HG02981 (cell line): ENCODE measurements at regions not wholly inside any gene's neighbourhood (a gene's known extent, or its start where the extent isn't known, plus 50 kb on each side); places are given as distances from the start of the nearest gene placed in this dataset.
"Not testable (repeated sequence)": the region's sequence is repeated elsewhere in the genome, so short reads cannot be mapped to it uniquely, and the experiment has no call there.

Experiments
- ATAC-seq: cut with Tn5 transposase; IDR thresholded peaks from one replicate; pipeline ENCODE4 v1.9.1; 2021; ENCODE audit warnings: mild to moderate bottlenecking, moderate library complexity; ENCODE audit not compliant: unreplicated experiment

- no peak for ATAC-seq
Measured at GRCh38 chr4:44988011-44988410, 261.7 kb upstream of the GNPDA2 start.

DNA sequence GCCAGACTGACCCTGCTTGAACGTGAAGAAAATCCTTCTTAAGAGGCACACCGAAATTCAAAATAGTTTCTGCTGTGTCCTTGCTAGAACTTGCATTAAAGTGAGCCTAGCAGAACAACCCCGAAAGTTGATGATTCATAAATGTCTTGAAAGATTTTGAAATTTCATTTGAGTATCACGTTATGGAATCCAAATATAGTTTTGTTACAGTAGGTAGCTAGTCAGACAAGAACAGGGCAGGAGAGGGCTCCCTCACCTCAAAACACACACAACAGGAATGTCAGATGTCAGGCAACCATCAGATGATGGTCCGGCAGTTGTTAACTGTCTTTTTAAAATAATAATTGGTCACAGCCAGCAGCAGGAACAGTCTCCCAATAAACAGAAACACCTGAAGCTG is 259.6 kb upstream of the GNPDA2 start:
- no peak for ATAC-seq

GRCh38 chr4:44985152-44985551 is 258.8 kb upstream of the GNPDA2 start:
- ATAC-seq: no peak

GRCh38 chr4:44984083-44984482 is 257.7 kb upstream of the GNPDA2 start:
- no peak for ATAC-seq

- no peak for ATAC-seq
Measured at GRCh38 chr4:44983083-44983482, 256.7 kb upstream of the GNPDA2 start.

- ATAC-seq: no peak
Measured at GRCh38 chr4:44978020-44978419, 251.7 kb upstream of the GNPDA2 start.

DNA sequence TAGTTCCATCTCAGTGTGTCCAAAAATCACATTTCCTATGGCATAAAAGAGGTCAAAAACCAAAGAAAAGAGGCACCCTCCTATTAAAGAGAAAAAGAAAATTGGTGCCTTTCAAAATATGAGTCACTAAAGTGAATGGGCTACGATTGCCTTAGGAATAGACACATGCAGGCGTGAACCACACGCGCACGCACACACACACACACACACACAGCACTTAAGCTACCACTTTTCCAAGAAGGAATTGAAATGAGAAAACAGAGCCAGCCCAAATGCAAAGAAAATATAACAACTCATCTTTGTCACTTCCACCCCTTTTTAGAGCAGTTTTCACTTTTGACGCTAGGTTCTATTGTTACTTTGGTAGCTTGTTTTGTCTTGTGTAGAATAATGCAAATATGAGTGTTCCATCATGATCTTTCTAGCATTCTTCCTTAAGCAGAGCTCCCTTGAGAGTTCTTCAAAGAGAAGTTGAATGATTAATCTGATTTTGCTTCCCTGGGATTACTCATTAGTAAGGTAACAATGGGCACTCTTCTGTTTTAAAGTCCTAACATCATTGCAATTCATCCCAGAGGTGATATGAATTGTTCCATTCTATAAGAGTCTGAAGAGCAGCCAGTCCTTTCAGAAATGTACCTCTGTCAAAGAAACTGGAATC is 239.2 kb upstream of the GNPDA2 start:
- ATAC-seq: no peak

DNA sequence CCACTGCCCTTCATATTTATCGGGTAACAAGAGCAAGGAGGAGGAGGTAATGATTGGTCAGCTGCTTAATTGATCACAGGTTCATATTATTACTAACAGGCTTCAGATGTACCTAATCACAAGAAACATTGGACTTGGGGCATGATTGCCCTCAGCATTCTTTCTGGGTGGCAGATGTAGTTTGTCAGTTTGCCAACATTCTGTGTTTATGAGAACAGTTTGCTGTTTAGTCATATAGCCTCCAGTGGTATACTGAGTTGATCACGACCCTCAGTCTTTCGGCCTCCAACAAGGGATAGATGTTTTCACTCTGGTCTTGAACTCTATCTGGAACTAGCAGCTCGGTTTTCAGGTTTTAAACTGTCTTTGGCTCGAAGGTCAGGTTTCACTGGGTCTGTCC is 237.7 kb upstream of the GNPDA2 start:
- ATAC-seq: not testable (repeated sequence)

DNA sequence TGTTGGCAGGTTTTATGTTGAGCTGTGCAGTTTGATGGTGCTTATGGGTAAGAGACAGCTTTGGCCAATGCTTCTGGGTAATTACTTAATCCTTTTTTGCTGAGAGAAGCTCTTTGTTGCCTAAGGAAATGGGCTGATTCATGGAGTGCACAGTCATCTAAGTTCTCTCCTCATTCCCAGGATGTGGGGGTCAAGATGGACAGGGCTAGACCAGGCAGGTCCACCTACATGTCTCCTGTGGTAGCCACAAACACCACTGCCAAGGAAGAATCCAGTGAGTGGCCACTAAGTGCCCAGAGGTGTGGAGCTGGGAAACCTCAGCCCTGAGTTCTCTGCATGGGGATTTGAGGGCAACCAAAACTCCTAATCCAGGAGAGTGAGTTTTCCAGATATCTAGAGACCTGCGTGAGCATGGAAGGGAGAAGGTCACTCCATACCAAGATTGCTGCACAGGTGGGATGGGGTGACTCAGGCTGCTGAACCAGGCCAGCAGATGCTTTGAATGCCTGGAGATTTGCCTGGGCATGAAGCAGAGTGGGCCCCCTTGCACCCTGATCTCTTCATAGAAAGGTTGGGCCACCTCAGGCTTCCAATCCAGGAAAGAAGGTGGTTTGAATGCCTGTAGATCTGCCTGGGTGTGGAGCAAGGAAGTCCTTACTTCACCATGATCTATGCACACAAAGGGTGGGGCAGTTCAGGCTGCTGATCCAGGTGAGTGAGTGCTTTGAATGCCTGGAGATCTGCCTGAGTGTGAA is 234.8 kb upstream of the GNPDA2 start:
- no peak for ATAC-seq

DNA sequence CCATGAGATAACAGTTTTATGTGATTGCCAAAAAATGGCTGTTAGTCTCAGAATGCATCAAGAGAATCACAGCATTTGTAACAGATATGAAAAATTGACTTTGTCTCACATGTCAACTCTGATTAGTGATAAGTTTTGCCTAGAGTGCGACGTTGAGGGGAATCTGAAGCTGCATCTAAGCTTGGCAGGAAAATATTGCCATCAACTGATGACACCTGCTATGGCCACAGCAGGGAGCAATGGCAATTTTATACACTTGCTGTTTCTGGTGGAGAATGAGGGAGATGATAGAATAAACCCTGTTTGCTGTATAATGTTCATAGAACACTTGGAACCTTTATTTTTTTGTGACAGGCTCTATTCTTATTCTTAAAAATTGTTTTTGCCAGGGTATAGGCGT is 205.4 kb upstream of the GNPDA2 start:
- ATAC-seq: no peak

DNA sequence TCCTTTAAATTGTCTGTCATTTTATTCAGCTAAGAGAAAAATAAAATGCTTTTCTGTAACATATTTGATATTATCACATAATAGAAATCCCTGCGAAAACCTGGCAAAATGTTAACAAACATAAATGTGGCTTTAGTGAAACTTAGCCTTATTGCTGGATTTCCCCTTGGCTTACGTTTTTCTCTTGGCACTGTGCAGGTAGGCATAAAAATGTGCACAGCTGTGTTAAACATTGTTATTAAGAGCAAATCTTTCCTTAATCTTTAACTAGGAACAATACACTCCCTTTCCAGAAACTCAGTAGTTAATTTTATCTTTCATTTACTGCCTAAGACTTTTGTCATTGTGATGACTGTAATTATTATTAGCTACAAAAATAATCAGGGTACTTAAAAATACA is 202.4 kb upstream of the GNPDA2 start:
- no peak for ATAC-seq

DNA sequence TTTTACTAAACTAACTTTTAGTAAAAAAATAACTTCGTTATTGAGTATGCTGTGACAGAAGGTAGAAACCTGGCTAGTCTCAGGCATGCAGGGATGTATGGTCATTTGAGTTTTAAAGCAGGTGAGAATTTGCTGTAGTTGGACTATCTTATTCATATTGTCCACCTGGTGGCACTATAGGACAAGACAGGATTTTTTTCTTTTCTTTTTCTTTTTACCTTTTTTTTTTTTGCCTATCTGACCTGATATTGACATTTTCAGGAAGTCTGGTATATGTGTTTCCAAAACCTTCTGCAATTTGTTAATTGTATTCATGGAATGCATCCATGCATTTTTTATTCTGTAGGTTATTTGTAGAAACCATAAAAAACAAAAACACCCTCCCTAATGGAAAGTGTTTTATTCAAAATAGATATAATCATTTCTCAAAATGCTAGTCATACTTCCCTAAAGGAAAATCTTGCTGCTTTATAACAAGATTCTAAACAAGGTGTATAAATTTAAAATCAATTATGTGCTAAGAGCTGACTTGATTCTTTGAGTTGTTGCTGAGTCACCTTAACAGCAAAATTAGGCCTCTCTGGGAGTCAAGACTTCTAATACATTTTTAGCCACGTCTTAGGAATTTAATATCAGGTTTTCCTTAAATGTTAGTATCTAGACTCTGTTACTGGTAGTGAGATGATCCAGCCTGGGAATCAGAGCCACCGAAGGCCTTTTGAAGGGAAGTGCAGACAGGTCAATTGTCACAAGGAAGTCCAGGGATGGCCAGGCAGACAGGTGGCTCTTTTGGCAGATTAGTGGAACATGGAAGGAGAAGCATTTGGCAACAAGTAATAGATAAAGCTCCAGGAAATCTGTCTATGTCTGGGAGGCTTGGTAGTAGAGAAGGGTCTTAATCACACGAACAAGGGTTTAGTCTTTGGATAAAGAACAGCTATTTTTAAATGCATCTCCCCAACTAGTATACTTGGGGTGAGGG is 201.3 kb upstream of the GNPDA2 start:
- peak; percentile 55 for ATAC-seq

- no peak for ATAC-seq
Measured at GRCh38 chr4:44916411-44916810, 190.1 kb upstream of the GNPDA2 start.

DNA sequence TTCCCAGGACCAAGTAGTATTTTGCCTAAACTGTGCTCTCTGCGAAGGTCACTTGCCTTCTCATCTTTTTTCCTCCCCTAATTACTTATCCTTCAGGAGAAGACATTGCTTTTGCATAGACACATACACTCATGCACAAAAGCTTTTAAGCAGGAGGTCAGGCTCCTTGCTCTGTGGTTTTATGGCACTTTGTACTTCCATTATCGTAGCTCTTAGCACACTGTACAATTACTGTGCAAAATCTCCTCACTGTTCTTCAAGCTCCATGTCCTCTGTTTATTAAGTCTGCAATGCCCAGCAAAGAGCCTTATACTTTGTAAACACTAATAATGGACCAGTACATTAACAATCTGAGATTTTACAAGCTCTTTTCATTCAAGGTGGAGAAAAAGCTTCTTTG is 188.4 kb upstream of the GNPDA2 start:
- ATAC-seq: no peak

- no peak for ATAC-seq
Measured at GRCh38 chr4:44914223-44914622, 187.9 kb upstream of the GNPDA2 start.

DNA sequence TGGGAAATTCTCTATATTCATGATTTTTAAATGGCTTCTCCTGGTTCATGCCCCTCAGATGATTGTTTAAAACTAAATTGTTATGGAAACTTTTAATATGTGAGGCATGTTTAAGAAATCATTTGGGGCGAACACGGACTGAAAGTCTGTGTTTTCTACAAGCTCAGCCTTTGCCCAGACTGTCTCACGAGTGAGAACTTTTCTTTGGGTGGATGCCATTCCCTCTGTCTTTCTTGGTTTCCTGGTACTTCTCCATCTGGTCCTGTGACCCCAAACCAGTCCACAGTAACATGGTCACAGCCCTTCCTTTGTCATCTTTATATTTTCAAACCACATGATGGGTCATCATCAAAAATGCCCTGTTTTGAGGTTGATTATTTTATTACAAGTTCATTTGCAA is 186.6 kb upstream of the GNPDA2 start:
- ATAC-seq: no peak

DNA sequence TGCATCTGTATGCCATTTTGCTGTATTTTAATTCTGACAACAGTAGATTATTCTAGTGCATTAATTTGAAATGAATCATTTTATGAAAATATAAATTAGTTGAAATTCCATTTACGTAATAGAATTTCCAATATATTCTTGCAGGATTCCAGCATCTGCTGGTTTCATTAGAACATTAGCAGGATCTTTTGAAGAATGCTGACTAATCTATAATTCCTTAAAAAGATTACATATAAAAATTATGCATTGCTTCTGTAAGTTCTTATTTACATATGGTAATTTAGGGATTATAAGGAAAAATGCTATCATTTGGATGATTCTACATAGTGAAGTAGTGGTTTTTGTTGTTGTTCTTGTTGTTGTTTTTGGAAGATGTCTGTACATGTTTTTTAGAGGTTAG is 182.2 kb upstream of the GNPDA2 start:
- no peak for ATAC-seq

- ATAC-seq: no peak
Measured at GRCh38 chr4:44872246-44872645, 145.9 kb upstream of the GNPDA2 start.

- no peak for ATAC-seq
Measured at GRCh38 chr4:44871133-44871532, 144.8 kb upstream of the GNPDA2 start.

DNA sequence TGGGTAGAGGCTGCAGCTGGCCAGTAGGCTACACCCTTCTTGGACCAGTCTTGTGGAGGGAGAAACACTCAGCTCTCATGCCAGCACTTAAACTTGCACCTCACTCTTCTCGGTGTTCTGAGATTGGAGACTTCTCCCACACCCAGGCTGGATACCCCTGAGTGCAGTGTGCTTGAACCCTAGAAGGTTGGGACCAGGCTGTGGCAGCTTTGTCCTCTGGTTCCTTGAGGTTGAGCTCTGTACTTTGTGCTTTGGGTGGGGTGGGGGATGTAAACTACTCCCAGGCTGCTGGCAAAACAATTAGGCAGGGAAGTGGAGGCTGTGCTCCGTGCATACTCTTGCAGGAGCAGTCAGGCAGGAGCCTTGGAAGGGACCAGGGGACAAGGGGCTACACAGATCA is 143.6 kb upstream of the GNPDA2 start:
- no peak for ATAC-seq

GRCh38 chr4:44869222-44869882 is 143.0 kb upstream of the GNPDA2 start:
- no peak for ATAC-seq
